Natural killer cell treated with Interleukin-12 subunit alpha and Interleukin-12 subunit beta and Interleukin-15 and Interleukin-18, amount 100 ng/mL, for 72 hours (primary cell): ENCODE measurements at regions not wholly inside any gene's neighbourhood (a gene's known extent, or its start where the extent isn't known, plus 50 kb on each side); places are given as distances from the start of the nearest gene placed in this dataset.
"Not testable (repeated sequence)": the region's sequence is repeated elsewhere in the genome, so short reads cannot be mapped to it uniquely, and the experiment has no call there.

Experiments used
- ATAC-seq, 2 donors: fragments of 150-1000 bp; cut with Tn5 transposase in 1 of 2; sonication (Bioruptor Pico), chemical (Tn5 transposase) in 1 of 2; 2 replicates each; pipeline ENCODE4 v1.10.0; 2021
- DNase-seq: peaks from one replicate; pipeline ENCODE4 v3.0.0; 2022; ENCODE audit warnings: low spot score
- H3K27ac Mint-ChIP-seq, 2 donors: 1 replicate in 1 of 2; 2 replicates in 1 of 2; pipeline ENCODE4 v1.8.0; 2022; ENCODE audit warnings: mixed read lengths in 2 of 2, mild to moderate bottlenecking in 1 of 2, moderate library complexity in 1 of 2
- H3K27me3 Mint-ChIP-seq, 2 donors: 1 replicate in 1 of 2; 2 replicates in 1 of 2; pipeline ENCODE4 v1.8.0; 2022; ENCODE audit warnings: mixed read lengths in 2 of 2
- H3K36me3 Mint-ChIP-seq: one replicate; pipeline ENCODE4 v1.8.0; 2022; ENCODE audit warnings: mixed read lengths
- H3K4me1 Mint-ChIP-seq, 2 donors: 1 replicate in 1 of 2; 2 replicates in 1 of 2; pipeline ENCODE4 v1.8.0; 2022; ENCODE audit warnings: low read depth in 2 of 2, mixed read lengths in 2 of 2, mild to moderate bottlenecking in 1 of 2
- H3K4me3 Mint-ChIP-seq: one replicate; pipeline ENCODE4 v1.8.0; 2022; ENCODE audit warnings: mixed read lengths
- H3K9me3 Mint-ChIP-seq: 2 replicates; pipeline ENCODE4 v1.8.0; 2022; ENCODE audit warnings: mixed read lengths

- H3K27me3 Mint-ChIP-seq, H3K9me3 Mint-ChIP-seq, H3K4me1 Mint-ChIP-seq, H3K27ac Mint-ChIP-seq, DNase-seq, H3K4me3 Mint-ChIP-seq, ATAC-seq, H3K36me3 Mint-ChIP-seq: not testable (repeated sequence)
These were observed 5435.9 kb upstream of the TPTE start for GRCh38 chr21:5085456-5085855.

GRCh38 chr21:5086416-5086815 is 5435.0 kb upstream of the TPTE start:
- not testable (repeated sequence) for H3K4me3 Mint-ChIP-seq, H3K4me1 Mint-ChIP-seq, ATAC-seq

GRCh38 chr21:5088820-5089219 is 5432.6 kb upstream of the TPTE start:
- not testable (repeated sequence) for H3K36me3 Mint-ChIP-seq, H3K4me1 Mint-ChIP-seq, H3K4me3 Mint-ChIP-seq, DNase-seq, H3K9me3 Mint-ChIP-seq, H3K27me3 Mint-ChIP-seq, H3K27ac Mint-ChIP-seq
- ATAC-seq: peak in 1 of 2 donors; percentile 52

More at GRCh38 chr21:5086416-5086815, 5435.0 kb upstream of the TPTE start:
- H3K36me3 Mint-ChIP-seq, H3K27ac Mint-ChIP-seq, DNase-seq, H3K27me3 Mint-ChIP-seq, H3K9me3 Mint-ChIP-seq: not testable (repeated sequence)

- not testable (repeated sequence) for H3K27me3 Mint-ChIP-seq, H3K27ac Mint-ChIP-seq, H3K4me1 Mint-ChIP-seq, H3K9me3 Mint-ChIP-seq, ATAC-seq, H3K4me3 Mint-ChIP-seq, DNase-seq, H3K36me3 Mint-ChIP-seq
These were observed 5431.8 kb upstream of the TPTE start for GRCh38 chr21:5089399-5090089.

GRCh38 chr21:5090132-5091079 is 5431.0 kb upstream of the TPTE start:
- not testable (repeated sequence) for H3K9me3 Mint-ChIP-seq, H3K27ac Mint-ChIP-seq, DNase-seq, H3K4me3 Mint-ChIP-seq, H3K36me3 Mint-ChIP-seq, H3K27me3 Mint-ChIP-seq, H3K4me1 Mint-ChIP-seq, ATAC-seq

- not testable (repeated sequence) for DNase-seq, H3K27ac Mint-ChIP-seq, ATAC-seq, H3K27me3 Mint-ChIP-seq, H3K4me3 Mint-ChIP-seq, H3K36me3 Mint-ChIP-seq, H3K9me3 Mint-ChIP-seq, H3K4me1 Mint-ChIP-seq
These were observed 5430.1 kb upstream of the TPTE start for GRCh38 chr21:5091274-5091673.

GRCh38 chr21:5095628-5096027 is 5425.8 kb upstream of the TPTE start:
- not testable (repeated sequence) for DNase-seq, H3K4me1 Mint-ChIP-seq, ATAC-seq

GRCh38 chr21:5098010-5098743 is 5423.2 kb upstream of the TPTE start:
- not testable (repeated sequence) for H3K4me1 Mint-ChIP-seq, H3K9me3 Mint-ChIP-seq, H3K4me3 Mint-ChIP-seq, H3K27ac Mint-ChIP-seq, H3K27me3 Mint-ChIP-seq, DNase-seq, ATAC-seq, H3K36me3 Mint-ChIP-seq

More at GRCh38 chr21:5095628-5096027, 5425.8 kb upstream of the TPTE start:
- not testable (repeated sequence) for H3K9me3 Mint-ChIP-seq, H3K27ac Mint-ChIP-seq, H3K36me3 Mint-ChIP-seq, H3K4me3 Mint-ChIP-seq, H3K27me3 Mint-ChIP-seq

GRCh38 chr21:5100604-5101174 is 5420.7 kb upstream of the TPTE start:
- H3K4me1 Mint-ChIP-seq, DNase-seq, H3K4me3 Mint-ChIP-seq, H3K27me3 Mint-ChIP-seq, H3K9me3 Mint-ChIP-seq, H3K36me3 Mint-ChIP-seq, ATAC-seq, H3K27ac Mint-ChIP-seq: not testable (repeated sequence)

- H3K4me3 Mint-ChIP-seq: peak overlapping the region; percentile 48
- ATAC-seq (peak; percentile 93), DNase-seq (peak; percentile 83)
- H3K27me3 Mint-ChIP-seq, H3K9me3 Mint-ChIP-seq, H3K4me1 Mint-ChIP-seq, H3K36me3 Mint-ChIP-seq: not testable (repeated sequence)
- peak overlapping the region in 1 of 2 donors; percentile 65 for H3K27ac Mint-ChIP-seq
These were observed 5419.6 kb upstream of the TPTE start for GRCh38 chr21:5101749-5102148.

GRCh38 chr21:5103880-5104561 is 5417.4 kb upstream of the TPTE start:
- H3K36me3 Mint-ChIP-seq, H3K27me3 Mint-ChIP-seq, H3K4me1 Mint-ChIP-seq, DNase-seq, H3K9me3 Mint-ChIP-seq: not testable (repeated sequence)
- Mint-ChIP-seq H3K27ac (peak overlapping the region; percentile 41 to 95), H3K4me3 (peak overlapping the region; percentile 69)
- ATAC-seq: peak in 1 of 2 donors; percentile 26

- H3K4me1 Mint-ChIP-seq, H3K9me3 Mint-ChIP-seq, ATAC-seq, H3K36me3 Mint-ChIP-seq, DNase-seq, H3K27me3 Mint-ChIP-seq: not testable (repeated sequence)
- Mint-ChIP-seq H3K27ac (peak overlapping the region; percentile 41 to 95), H3K4me3 (peak overlapping the region; percentile 69)
These were observed 5416.8 kb upstream of the TPTE start for GRCh38 chr21:5104562-5104928.
